BLaER1 treated with 17β-estradiol and CSF1 and Interleukin-3, amounts not matched to agents 10 nM and 100 nM (cell line): ENCODE measurements at regions not wholly inside any gene's neighbourhood (a gene's known extent, or its start where the extent isn't known, plus 50 kb on each side); places are given as distances from the start of the nearest gene placed in this dataset.
A peak's percentile ranks its signal among the peaks of the same experiment; 100 is the strongest.
"Not testable (repeated sequence)": the region's sequence is repeated elsewhere in the genome, so short reads cannot be mapped to it uniquely, and the experiment has no call there.

Source experiments
- H3K27ac ChIP-seq, 11 experiments: shearing (Covaris generic); formaldehyde crosslinking; 2 replicates each; pipeline ENCODE4 v1.8.1; 2022
- H3K27me3 ChIP-seq, 11 experiments: shearing (Covaris generic); formaldehyde crosslinking; 2 replicates each; pipeline ENCODE4 v1.8.1; 2022
- H3K36me3 ChIP-seq, 11 experiments: shearing (Covaris generic); formaldehyde crosslinking; 2 replicates each; pipeline ENCODE4 v1.8.1; 2022
- H3K4me1 ChIP-seq, 10 experiments: shearing (Covaris generic); formaldehyde crosslinking; 2 replicates each; pipeline ENCODE4 v1.8.1; 2022
- H3K4me2 ChIP-seq, 11 experiments: shearing (Covaris generic); formaldehyde crosslinking; 2 replicates each; pipeline ENCODE4 v1.8.1; 2022
- H3K4me3 ChIP-seq, 10 experiments: shearing (Covaris generic); formaldehyde crosslinking; 2 replicates each; pipeline ENCODE4 v1.8.1; 2022
- H3K9ac ChIP-seq, 11 experiments: shearing (Covaris generic); formaldehyde crosslinking; 2 replicates each; pipeline ENCODE4 v1.8.1; 2022
- H3K9me3 ChIP-seq, 11 experiments: shearing (Covaris generic); formaldehyde crosslinking; replicated peaks in 1 of 11; 2 replicates each; pipeline ENCODE4 v1.8.1; 2022
- H4K20me1 ChIP-seq, 11 experiments: shearing (Covaris generic); formaldehyde crosslinking; 2 replicates each; pipeline ENCODE4 v1.8.1; 2022
- Cebpa-rat ChIP-seq, 11 experiments: shearing (Covaris generic); IDR thresholded peaks; 2 replicates each; pipeline ENCODE4 v1.8.1; 2022

DNA sequence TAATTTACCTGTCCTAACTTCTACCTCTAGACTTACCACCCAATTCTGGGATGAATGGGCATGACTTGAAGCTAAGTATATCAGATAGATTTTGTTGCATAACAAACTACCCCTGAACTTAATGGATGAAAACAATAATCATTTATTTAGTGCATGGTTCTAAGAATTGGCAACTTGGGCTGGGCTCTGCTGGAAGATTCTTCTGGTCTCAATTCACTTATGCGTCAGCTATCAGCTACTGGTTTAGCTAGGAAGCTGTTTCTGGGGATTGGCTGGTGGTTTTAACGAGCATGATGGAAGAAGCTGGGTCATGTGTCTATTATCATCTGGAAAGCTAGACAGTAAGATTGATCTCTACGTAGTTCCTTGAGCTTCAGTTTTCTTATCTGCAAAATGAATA, 77.3 kb upstream of the LMCD1 start:
- Histone ChIP-seq H3K4me1 (peaks cover 0 to 6% (median 0%) of the 10 kb centered on the region in 10 experiments; a peak in 2 of 20 replicates), H3K4me3 (no peak overlapping the region), H4K20me1 (no peaks in the 10 kb centered on the region), H3K27me3 (no peaks in the 10 kb centered on the region), H3K4me2 (no peak overlapping the region), H3K9ac (no peak overlapping the region), H3K36me3 (no peaks in the 10 kb centered on the region), H3K9me3 (peaks cover 12 to 21% (median 13%) of the 10 kb centered on the region in 11 experiments; a peak in 20 of 22 replicates), H3K27ac (no peak overlapping the region)
- no peak for TF ChIP-seq Cebpa-rat (IDR thresholded peaks at IDR 0.05)

DNA sequence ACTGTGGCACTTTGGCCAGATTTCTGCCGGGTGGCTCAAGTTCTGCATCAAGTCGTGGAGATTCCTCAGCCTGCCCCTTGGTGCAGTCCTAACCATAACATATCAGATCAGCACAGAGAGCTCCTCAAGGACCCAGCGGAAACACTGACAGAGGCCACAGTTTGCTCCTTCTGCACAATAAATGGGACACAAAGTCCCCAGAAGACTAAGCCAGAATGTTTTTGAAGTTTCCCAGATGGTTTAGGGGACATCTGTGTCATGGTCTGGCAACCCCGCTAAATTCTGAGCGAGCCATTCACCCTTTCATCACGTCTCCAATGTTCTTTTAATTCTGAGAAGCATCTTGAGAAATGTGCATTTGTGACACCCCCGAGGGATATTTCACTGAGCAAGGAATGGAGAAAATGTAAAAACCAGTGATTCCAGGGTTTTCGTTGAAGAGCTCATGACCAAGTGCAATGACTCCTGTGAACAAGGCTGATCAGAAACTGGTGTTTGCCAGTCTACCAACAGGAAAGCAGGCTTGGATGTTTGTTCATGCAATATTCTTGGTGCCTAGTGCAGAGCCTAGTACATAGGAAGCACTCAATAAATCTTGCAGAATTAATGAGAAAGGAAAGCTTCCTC, 64.8 kb upstream of the LMCD1 start:
- Histone ChIP-seq H3K4me2 (peak overlapping the region in 1 of 11 experiments; percentile 12; a peak in 1 of 22 replicates), H3K36me3 (no peaks in the 10 kb centered on the region), H4K20me1 (no peaks in the 10 kb centered on the region), H3K27me3 (no peaks in the 10 kb centered on the region), H3K27ac (no peak overlapping the region), H3K9ac (no peak overlapping the region), H3K9me3 (peaks cover 4 to 15% (median 9%) of the 10 kb centered on the region in 11 experiments; a peak in 17 of 22 replicates), H3K4me1 (peaks cover 0 to 12% (median 0%) of the 10 kb centered on the region in 10 experiments; a peak in 4 of 20 replicates), H3K4me3 (no peak overlapping the region)
- no peak for TF ChIP-seq Cebpa-rat (IDR thresholded peaks at IDR 0.05)

DNA sequence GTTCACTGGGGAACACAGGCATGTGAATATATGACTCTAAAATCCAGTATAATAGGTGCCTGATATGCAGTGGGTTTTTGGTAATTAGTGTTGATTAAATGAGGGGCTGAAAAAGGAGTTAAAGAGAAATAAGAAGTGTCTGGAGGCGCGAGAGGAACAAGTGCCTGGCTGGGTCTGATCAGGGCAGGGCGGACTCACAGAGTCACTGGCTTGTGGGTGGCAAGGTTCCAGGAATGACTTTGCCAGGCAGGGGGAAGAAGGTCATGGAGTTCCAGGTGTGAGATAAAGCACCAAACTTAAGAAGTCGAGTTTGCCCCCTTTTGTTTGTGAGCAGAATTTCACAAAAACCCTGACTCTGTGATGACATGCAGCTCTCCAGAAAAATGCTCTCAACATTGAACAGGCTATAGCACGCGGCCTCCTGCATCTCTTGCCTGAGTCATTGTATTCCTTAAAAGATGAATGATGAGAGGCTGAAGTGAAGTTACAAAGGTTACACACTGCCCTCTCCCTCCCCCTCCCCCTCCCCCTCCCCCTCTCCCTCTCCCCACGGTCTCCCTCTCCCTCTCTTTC, 63.0 kb upstream of the LMCD1 start:
- Histone ChIP-seq H3K36me3 (no peaks in the 10 kb centered on the region), H4K20me1 (no peaks in the 10 kb centered on the region), H3K27me3 (no peaks in the 10 kb centered on the region), H3K9me3 (peaks cover 4 to 15% (median 9%) of the 10 kb centered on the region in 11 experiments; a peak in 17 of 22 replicates), H3K4me2 (no peak overlapping the region), H3K4me1 (peaks cover 0 to 12% (median 0%) of the 10 kb centered on the region in 10 experiments; a peak in 5 of 20 replicates), H3K9ac (no peak overlapping the region), H3K4me3 (no peak overlapping the region), H3K27ac (no peak overlapping the region)
- no peak for TF ChIP-seq Cebpa-rat (IDR thresholded peaks at IDR 0.05)

DNA sequence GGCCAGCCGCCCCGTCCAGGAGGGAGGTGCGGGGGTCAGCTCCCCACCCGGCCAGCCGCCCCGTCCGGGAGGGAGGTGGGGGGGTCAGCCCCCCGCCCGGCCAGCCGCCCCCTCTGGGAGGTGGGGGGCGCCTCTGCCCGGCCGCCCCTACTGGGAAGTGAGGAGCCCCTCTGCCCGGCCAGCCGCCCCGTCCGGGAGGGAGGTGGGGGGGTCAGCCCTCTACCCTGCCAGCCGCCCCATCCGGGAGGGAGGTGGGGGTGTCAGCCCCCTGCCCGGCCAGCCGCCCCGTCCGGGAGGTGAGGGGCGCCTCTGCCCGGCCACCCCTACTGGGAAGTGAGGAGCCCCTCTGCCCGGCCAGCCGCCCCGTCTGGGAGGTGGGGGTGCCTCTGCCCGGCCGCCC, 61.5 kb upstream of the LMCD1 start:
- H3K27ac ChIP-seq, H3K36me3 ChIP-seq, H4K20me1 ChIP-seq, H3K4me3 ChIP-seq, H3K9ac ChIP-seq, H3K27me3 ChIP-seq, H3K4me2 ChIP-seq: not testable (repeated sequence)
- Histone ChIP-seq H3K9me3 (peaks cover 4 to 15% (median 9%) of the 10 kb centered on the region in 11 experiments; a peak in 17 of 22 replicates), H3K4me1 (peaks cover 9 to 25% (median 13%) of the 10 kb centered on the region in 10 experiments)

DNA sequence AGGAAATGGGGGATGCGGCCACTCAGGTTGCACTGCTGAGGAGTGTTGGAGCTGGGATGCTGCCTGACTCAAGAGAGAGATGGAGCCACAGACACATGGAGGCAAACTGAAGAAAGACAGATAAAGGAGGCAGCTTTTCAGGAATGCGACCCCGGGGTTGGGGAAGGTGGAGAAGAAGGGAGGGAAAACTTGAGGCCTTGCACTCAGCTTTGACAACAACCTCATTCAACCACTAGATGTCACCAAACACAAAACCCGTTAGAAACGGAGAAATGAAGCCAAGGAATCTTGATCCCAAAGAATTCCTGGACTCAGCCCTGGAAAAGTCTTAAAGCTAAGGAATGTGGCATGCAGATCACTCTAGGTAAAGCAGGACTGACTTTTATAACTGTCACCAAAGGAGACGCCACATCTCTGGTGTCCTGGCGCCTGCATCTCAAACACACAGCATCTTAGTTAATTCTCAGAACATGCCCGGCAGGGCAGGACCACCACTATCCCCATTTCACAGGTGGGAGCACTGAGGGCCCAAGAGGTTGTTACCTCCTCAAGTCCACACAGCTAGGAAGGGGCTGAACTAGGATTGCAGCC, 59.6 kb upstream of the LMCD1 start:
- Histone ChIP-seq H3K9me3 (peaks cover 4 to 15% (median 9%) of the 10 kb centered on the region in 11 experiments; a peak in 17 of 22 replicates), H4K20me1 (no peaks in the 10 kb centered on the region), H3K4me1 (peaks cover 9 to 16% (median 12%) of the 10 kb centered on the region in 10 experiments), H3K4me2 (no peak overlapping the region), H3K27me3 (no peaks in the 10 kb centered on the region), H3K27ac (no peak overlapping the region), H3K36me3 (no peaks in the 10 kb centered on the region), H3K9ac (no peak overlapping the region), H3K4me3 (no peak overlapping the region)
- no peak for TF ChIP-seq Cebpa-rat (IDR thresholded peaks at IDR 0.05)

DNA sequence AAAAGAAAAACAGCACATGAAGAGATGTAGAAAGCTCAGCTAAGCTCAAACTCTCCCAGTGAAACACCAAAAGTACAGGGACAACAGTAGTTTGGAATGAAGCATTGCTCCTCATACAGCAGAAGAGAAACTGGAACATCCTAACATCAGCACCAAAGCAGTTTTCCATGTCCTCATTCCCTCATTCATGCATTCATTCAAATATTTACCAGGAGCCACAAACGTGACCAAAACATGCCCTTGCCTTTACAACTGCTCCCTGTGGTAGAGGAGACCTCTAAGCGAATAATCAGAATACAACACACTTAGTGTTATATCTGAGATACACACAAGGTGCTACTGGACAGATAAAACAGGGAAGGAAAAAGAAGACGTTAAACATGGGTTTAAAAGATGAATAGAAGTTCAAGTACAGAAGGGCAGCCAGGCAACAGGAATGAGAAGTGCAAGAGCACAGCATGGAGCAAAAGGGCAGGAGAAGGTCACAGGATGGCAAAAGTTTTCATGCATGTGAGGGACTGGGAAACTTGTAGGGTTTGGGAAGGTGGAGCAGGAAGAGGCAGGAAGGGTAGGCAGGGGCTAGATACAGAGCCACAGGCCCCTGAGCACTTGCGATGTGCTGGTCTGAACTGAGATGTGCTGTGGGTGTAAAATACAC, 58.5 kb upstream of the LMCD1 start:
- Histone ChIP-seq H3K9ac (no peak overlapping the region), H3K27ac (no peak overlapping the region), H3K4me1 (peaks cover 9 to 16% (median 12%) of the 10 kb centered on the region in 10 experiments), H3K4me2 (no peak overlapping the region), H3K4me3 (no peak overlapping the region), H3K27me3 (no peaks in the 10 kb centered on the region), H4K20me1 (no peaks in the 10 kb centered on the region), H3K36me3 (no peaks in the 10 kb centered on the region), H3K9me3 (peaks cover 4 to 14% (median 9%) of the 10 kb centered on the region in 11 experiments; a peak in 17 of 22 replicates)
- no peak for TF ChIP-seq Cebpa-rat (IDR thresholded peaks at IDR 0.05)

DNA sequence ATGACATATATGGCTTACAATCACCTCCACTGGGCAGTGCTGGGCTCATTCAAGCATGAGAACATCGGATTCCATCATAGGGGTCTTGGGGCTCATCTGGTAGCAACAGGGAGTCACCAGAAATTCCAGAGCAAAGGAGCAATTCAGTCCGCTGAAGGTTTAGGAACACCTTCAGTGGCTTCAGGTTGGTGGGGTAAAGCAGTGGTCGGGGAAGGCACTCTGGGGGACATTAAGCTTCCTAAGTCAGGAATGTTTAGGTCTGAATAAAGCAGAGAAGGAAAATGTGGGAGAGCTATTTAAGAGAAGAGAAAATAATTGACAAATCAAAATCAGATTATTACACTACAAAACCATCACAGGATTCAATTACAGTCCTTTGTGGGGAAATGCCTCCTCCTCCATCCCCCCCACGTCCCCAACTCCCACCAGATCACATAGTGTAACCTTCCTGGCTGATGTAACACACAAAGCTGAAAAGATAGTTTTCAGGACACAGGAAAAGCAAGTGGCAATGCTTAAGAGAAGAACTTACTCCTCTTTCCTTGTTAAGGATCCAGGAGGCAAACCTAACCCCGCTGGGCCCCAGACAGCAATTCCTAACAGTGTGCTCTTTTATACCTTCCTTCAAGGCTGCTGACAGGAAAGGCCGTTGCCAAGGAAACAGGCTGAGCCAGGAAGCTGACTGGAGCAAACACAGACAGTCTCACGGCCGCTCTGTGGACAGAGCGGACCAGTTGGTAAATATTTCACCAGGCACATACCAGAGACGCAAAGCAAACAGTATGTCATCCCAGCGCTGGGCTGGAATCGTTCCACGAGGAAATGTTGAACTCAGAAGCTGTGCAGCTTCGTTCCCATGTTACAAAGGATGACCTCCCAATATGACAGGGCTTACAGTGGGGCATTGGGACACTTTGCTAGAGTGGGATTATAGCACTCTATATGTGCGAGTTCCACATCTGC, 57.5 kb upstream of the LMCD1 start:
- Histone ChIP-seq H3K9me3 (peaks cover 5 to 10% (median 8%) of the 10 kb centered on the region in 11 experiments; a peak in 18 of 22 replicates), H3K36me3 (no peaks in the 10 kb centered on the region), H3K9ac (peak overlapping the region in 7 of 11 experiments; percentile 16 to 48 (median 23); a peak in 8 of 22 replicates), H3K27me3 (no peaks in the 10 kb centered on the region), H3K27ac (peak overlapping the region in 1 of 11 experiments; percentile 24; a peak in 2 of 22 replicates), H3K4me3 (no peak overlapping the region), H3K4me2 (peak overlapping the region; percentile 40 to 77 (median 59)), H3K4me1 (peaks cover 9 to 16% (median 12%) of the 10 kb centered on the region in 10 experiments), H4K20me1 (no peaks in the 10 kb centered on the region)
- TF ChIP-seq Cebpa-rat (IDR thresholded peaks at IDR 0.05): no peak

DNA sequence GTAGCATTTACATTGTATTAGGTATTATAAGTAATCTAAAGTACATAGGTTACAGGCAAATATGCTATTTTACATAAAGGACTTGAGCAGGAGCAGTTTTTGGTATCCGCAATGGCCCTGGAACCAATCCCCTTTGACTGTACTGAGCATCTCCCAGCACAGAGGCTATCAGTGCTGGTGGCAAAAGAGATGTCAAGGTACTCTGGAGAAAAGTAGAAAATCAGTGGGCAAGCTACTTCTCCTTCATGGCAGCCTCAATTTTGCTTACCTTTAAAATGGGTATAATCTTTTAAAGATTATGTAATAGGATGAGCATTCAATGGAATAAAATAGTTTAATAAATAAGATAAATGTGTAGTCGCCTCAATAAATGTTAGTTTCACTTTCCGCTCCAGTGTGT, 56.7 kb upstream of the LMCD1 start:
- peak overlapping the region in 6 of 11 experiments; percentile 50 to 77 (median 61); a peak in 7 of 22 replicates for H3K4me2 ChIP-seq
- TF ChIP-seq Cebpa-rat (IDR thresholded peaks at IDR 0.05): no peak

More for the DNA sequence above, 56.7 kb upstream of the LMCD1 start:
- H3K27me3 ChIP-seq: no peaks in the 10 kb centered on the region
- H3K9me3 ChIP-seq: peaks cover 10 to 16% (median 13%) of the 10 kb centered on the region in 11 experiments; a peak in 21 of 22 replicates
- H3K4me3 ChIP-seq: no peak overlapping the region
- peaks cover 9 to 16% (median 12%) of the 10 kb centered on the region in 10 experiments for H3K4me1 ChIP-seq
- H3K9ac ChIP-seq: no peak overlapping the region
- H4K20me1 ChIP-seq: no peaks in the 10 kb centered on the region
- H3K27ac ChIP-seq: no peak overlapping the region
- no peaks in the 10 kb centered on the region for H3K36me3 ChIP-seq
